ENCODE measurements at regions not wholly inside any gene's neighbourhood (a gene's known extent, or its start where the extent isn't known, plus 50 kb on each side); places are given as distances from the start of the nearest gene placed in this dataset.

DNA sequence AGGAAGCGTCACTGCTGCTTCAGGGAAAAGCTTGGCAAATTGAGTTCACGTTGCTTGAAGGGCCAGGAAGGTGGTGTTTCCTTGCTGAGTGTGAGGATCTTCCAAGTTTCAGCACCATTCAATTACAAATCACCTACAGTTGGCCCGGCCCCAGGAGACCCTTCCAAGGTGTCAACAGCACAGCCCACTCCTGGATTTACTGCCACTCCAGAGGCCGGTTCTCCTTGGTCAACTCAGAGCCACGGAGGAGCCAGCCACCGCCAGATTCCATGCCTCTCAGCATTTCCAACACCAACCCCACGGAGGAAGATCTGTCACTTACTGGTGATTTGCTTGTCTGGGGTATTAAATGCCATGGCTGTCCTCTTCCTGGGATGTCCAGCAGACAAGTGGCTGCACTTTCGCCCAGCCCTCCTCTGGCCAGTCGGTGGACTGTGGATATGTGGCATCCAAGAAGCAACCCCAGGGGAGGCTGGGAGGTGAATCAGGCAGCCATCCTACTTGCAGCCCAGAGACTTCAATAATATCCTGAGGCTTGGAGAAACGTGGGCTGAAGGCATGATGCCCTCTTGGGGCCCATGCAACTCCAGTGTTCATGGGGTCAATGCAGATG lies 74.1 kb upstream of the SHANK2 start:
- intact Hi-C loops (cut with micrococcal nuclease) (no loop called here), in situ Hi-C loops (cut with MboI) (no loop called here)
- Histone ChIP-seq H3K9me1 (ENCODE audit: control insufficient read depth, insufficient read depth, low read length) (no peaks in the 10 kb centered on the region), H3K79me2 (ENCODE audit: control insufficient read depth, insufficient read depth, low read length) (no peaks in the 10 kb centered on the region), H3K4me2 (ENCODE audit: insufficient read depth, low read length) (no peak overlapping the region), H3K36me3 (ENCODE audit: control insufficient read depth, insufficient read depth, low read length) (no peaks in the 10 kb centered on the region), H3K27me3 (ENCODE audit: control insufficient read depth in 2 of 2, insufficient read depth in 2 of 2, low read length in 2 of 2) (peaks cover 0 to 61% of the 10 kb centered on the region in 2 experiments; a peak in 2 of 5 replicates), H3K9me3 (replicated peaks; ENCODE audit: control insufficient read depth, insufficient read depth, low read depth, low read length) (no peaks in the 10 kb centered on the region), H2AFZ (ENCODE audit: low read depth, low read length) (no peak overlapping the region), H4K20me1 (replicated peaks; ENCODE audit: control insufficient read depth, insufficient read depth, low read length) (no peaks in the 10 kb centered on the region; the same call in 1 of the 2 replicates), H3K4me3 (no peak overlapping the region), H3K4me1 (replicated peaks in 1 of 2; ENCODE audit: control insufficient read depth in 2 of 2, insufficient read depth in 2 of 2, low read length in 2 of 2) (no peaks in the 10 kb centered on the region; a peak in 1 of 5 replicates), H3K9ac (ENCODE audit: insufficient read depth in 1 of 2, low read depth in 2 of 2, low read length in 2 of 2) (no peak overlapping the region), H3K27ac (ENCODE audit: extremely low read depth, low read depth, low read length) (no peak overlapping the region)
- BruUV-seq (replicated peaks), result no TSS peak
- CTCF ChIA-PET (ENCODE audit: low intra/inter-chr PET ratio), result no interaction called here
- no peak for TF ChIP-seq HDAC3 (IDR thresholded peaks at IDR 0.05; ENCODE audit: borderline replicate concordance, partially characterized antibody)
- TF ChIP-seq ZNF431 (CRISPR knock-in tag; IDR thresholded peaks at IDR 0.05), result no peak
- TF ChIP-seq STAT5A (IDR thresholded peaks at IDR 0.05; ENCODE audit: borderline replicate concordance, low read length), result no peak
- TF ChIP-seq, protein P1, sequence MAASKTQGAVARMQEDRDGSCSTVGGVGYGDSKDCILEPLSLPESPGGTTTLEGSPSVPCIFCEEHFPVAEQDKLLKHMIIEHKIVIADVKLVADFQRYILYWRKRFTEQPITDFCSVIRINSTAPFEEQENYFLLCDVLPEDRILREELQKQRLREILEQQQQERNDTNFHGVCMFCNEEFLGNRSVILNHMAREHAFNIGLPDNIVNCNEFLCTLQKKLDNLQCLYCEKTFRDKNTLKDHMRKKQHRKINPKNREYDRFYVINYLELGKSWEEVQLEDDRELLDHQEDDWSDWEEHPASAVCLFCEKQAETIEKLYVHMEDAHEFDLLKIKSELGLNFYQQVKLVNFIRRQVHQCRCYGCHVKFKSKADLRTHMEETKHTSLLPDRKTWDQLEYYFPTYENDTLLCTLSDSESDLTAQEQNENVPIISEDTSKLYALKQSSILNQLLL (CRISPR knock-in tag; IDR thresholded peaks at IDR 0.05; ENCODE audit: borderline replicate concordance), result no peak
- TF ChIP-seq NRF1 (conservative IDR thresholded peaks at IDR 0.05 in 1 of 2, IDR thresholded peaks at IDR 0.05 in 1 of 2), result no peak
- POLR2A ChIA-PET, result no interaction called here
- no peak for ATAC-seq
- WGBS (ENCODE audit: insufficient coverage, low coverage, missing lambda C conversion rate), result 0% methylated on average over 10 of the region's 10 CpGs
- no peak for FAIRE-seq
- no peak for DNase-seq (ENCODE audit: extremely low read depth in 1 of 4, low spot score in 3 of 4)
